ENCODE measurements at regions not wholly inside any gene's neighbourhood (a gene's known extent, or its start where the extent isn't known, plus 50 kb on each side); places are given as distances from the start of the nearest gene placed in this dataset.

DNA sequence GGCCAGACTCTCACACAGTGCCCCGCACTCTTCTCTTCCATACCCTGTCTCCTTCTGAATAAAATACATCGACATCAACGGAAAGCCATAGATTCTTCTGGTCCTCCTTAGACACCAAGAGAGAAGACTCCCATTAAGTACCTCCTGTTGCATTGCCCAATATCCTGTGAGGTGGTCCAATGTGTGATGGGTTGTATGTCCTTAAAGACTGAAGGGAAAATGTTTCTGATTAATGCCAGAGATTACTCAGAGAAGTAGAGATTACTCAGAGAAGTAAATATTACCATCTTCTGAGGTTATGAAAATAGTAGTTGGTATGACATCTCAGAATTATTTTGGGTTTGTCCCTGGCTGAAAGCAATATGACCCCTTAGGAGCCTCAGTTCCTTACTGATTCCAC lies 60.8 kb upstream of the GALNT15 start:
- no peak for DNase-seq (ENCODE audit: low read depth in 2 of 2)

DNA sequence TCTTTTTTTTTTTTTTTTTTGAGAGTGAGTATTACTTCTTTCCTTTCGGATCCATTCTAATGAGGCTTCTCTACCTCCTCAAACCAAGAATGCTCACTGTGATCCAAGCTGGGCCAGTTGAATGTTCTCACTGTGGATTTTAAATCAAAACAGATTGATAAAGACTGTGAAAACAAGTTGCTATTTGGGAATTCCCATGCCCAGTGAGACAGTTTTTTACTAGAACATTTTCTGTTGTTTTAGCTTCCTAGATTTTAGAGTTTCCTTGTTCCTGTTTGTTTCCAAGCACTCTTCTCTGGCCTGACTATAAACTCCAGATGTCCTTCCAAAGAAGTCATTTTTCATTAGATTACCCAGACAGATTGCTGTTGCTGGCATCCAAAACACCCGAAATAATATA lies 60.1 kb upstream of the GALNT15 start:
- DNase-seq (ENCODE audit: low read depth in 2 of 2): no peak

DNA sequence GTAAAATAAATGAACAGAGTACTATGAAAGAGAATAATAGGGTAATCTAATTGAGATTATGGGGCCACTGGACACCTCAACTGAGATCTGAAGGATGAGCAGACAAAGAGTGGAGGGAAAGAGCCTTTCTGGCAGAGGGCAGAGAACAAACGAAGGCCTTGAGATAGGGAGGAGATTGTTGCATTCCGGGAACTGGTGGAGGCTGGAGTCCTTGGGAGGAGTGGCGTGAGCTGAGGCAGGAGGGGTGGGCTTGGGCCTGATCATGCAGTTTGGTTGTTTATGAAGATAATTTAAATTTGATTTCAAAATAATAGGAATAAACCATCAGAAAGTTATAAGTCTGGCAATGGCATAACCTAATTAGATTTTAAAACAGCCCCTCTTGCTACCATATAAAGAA lies 59.5 kb upstream of the GALNT15 start:
- DNase-seq (ENCODE audit: low read depth in 2 of 2): no peak

DNA sequence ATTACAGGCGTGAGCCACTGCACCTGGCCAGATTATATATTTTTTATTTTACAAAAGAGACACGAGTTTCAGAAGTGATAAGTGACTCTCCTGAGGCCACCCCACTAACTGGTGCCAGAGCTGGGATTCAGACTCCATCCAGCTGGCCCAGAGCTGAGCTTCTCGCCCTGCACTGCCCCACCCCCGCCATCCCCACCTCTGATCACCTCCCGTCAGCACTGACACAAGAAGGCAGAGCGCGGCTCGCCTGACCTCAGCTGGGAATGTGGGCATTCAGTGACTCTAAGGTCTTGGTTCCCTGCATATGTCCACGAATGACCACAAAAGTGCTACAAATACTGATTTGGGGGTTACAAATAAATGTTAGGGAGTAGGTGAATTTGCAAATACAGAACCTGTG lies 56.1 kb upstream of the GALNT15 start:
- no peak for DNase-seq (ENCODE audit: low read depth in 2 of 2)

DNA sequence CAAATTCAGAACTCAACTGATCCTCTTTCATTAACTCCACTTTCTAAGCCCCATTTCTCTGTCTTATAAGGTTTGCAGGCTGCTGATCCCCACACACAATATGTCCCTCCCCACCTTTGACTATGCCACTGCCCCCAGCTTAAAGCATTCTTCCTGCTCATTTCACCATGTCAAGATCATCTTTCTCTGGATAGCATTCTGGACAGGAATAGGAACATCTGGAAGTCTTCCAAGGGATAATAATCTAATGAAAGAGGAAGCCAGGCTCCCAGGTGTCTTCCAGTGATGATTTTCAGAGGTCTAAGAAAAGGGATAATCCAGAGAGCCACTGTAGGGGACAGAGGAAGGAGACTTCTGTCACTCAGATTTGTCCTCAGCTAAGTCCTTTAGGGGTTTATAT lies 54.6 kb upstream of the GALNT15 start:
- no peak for DNase-seq (ENCODE audit: low read depth in 2 of 2)

DNA sequence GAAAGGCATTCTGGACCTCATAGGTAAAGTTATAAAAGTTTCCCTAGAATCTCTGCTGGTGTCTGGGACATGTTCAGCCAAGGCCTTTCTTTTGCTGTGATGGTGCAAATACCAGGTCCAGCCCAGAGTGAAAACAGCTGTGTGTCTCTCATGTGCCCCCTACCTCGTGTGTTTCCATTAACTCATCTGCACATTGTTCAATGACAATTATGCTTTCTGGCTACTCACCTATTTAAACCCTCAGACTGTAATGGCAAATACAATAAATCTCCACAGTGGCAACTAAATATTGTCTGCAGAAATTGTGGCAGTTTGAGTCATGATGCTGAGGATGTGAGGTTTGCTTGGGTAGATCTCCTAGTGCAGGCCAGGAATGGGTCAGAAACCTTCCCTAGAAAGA lies 53.1 kb upstream of the GALNT15 start:
- DNase-seq (ENCODE audit: low read depth in 2 of 2): no peak

DNA sequence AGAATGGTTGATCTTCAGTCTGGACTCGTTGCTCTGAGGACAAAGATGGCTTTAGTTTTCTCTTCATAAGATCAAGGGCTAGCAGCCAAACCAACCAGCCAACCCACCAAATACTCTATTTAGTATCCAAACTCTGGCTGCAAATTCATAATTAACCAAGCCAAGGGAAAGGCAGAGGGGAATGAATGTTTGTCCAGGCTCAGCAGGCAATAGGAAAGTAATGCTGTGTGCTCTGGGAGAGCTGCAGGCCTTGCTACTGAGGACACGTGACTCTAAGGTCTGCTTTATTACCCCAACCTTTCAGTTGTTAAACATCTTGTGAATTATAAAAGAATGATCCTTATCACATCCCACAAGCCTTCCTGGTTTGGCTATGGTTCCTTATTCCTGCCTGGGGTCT lies 52.3 kb upstream of the GALNT15 start:
- DNase-seq (ENCODE audit: low read depth in 2 of 2): no peak

DNA sequence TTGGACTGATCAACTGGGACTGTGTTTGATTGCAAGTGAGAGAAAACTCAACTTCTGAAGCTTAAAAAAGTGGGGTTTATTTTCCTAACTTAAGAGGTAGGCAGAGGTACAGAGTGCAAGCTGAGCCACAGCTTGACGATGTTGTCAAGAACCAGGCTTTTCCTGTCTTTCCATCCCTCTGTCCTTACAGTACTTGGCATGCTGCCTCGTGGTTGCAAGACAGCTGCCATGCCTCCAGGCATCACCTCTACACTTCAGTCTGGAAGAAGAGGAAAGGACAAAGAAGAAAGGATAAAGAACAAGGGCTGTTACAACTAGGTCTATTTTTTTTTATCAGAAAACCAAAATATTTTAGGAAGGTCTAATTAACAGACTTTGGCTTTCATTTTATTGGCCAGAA lies 51.8 kb upstream of the GALNT15 start:
- no peak for DNase-seq (ENCODE audit: low read depth in 2 of 2)

DNA sequence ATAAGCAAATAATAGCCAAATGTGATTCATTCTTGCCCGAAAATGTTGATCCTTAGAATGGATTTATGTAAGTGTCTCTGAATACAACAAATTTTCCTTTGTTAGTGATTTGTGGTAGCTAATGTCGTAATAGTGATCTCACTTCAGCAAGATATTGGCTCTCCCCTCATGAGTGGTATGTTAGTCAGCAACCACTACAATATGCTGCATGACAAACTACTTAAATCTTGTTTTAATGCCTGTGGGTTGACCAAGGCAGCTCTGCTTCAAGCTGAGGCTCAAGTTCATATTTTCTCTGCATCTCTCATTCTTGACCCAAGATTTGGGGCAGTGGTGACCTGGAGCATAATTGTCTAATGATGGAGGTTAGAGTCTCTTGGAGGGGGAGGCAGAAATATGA lies 49.8 kb upstream of the GALNT15 start:
- no peak for DNase-seq (ENCODE audit: low read depth in 2 of 2)
